HCT116 (cell line): ENCODE measurements at regions not wholly inside any gene's neighbourhood (a gene's known extent, or its start where the extent isn't known, plus 50 kb on each side); places are given as distances from the start of the nearest gene placed in this dataset.

Source experiments
- ATAC-seq: fragments of 200-7000 bp; cut with Tn5 transposase; 2 replicates; pipeline ENCODE4 v1.9.1; 2020; ENCODE audit warnings: mild to moderate bottlenecking, moderate library complexity
- BruUV-seq: library from RNA; stranded (reverse); fragments of 400-500 nt; replicated peaks from 2 replicates; lab custom pipeline; 2021; lab: Mats Ljungman, UMichigan
- CTCF ChIA-PET: fragments of 300-600 bp; sonication (Branson Sonifier 250); formaldehyde crosslinking; loops from one replicate; lab custom pipeline; 2021; ENCODE audit warnings: antibody characterized with exemption; lab: Charles Lee
- POLR2A ChIA-PET: fragments of 300-600, 350-600 bp; sonication (Branson Sonifier 250); formaldehyde crosslinking; loops from one replicate; lab custom pipeline; 2021; ENCODE audit warnings: antibody characterized with exemption; lab: Charles Lee
- RAD21 ChIA-PET, 2 experiments: fragments of 300-600 bp; sonication (Branson Sonifier 250); formaldehyde crosslinking; loops; one replicate each; lab custom pipeline; 2023; ENCODE audit warnings: low total read pairs in 2 of 2; ENCODE audit not compliant: uncharacterized antibody in 2 of 2, unreplicated experiment in 2 of 2, low non-redundant PET in 1 of 2; lab: Charles Lee
- DNase-seq: peaks from one replicate; pipeline ENCODE4 v3.0.0-alpha.2; 2010; ENCODE audit warnings: low read depth, low spot score
- H2AFZ ChIP-seq: fragments of 200-600 bp; shearing (Covaris generic), sonication (generic); 2 replicates; pipeline ENCODE4 v1.6.1; 2017; ENCODE audit warnings: low read depth, mixed run types, mixed read lengths, antibody characterized with exemption, low read length; ENCODE audit not compliant: poor library complexity, severe bottlenecking
- H3K27ac ChIP-seq: 2 replicates; pipeline ENCODE4 v1.5.1; 2012; ENCODE audit warnings: low read depth, low read length
- H3K27me3 ChIP-seq: fragments of 200-600 bp; sonication (generic); 2 replicates; pipeline ENCODE4 v1.6.1; 2016; ENCODE audit warnings: mixed run types, low read length, mixed read lengths; ENCODE audit not compliant: insufficient read depth
- H3K36me3 ChIP-seq, 2 experiments: fragments of 200-500 bp in 1 of 2; fragments of 200-600 bp in 1 of 2; sonication (Bioruptor generic) in 1 of 2; sonication (generic) in 1 of 2; 2 replicates each; pipeline versions ENCODE4 v1.5.1 to v1.6.1; 2014 to 2016; ENCODE audit warnings: low read length in 2 of 2, inconsistent platforms in 1 of 2, mixed read lengths in 1 of 2, mixed run types in 1 of 2; ENCODE audit not compliant: insufficient read depth in 2 of 2, control insufficient read depth in 1 of 2
- H3K4me1 ChIP-seq, 2 experiments: fragments of 200-600 bp in 1 of 2; sonication (generic) in 1 of 2; 2 replicates each; pipeline versions ENCODE4 v1.5.1 to v1.6.1; 2012 to 2017; ENCODE audit warnings: low read length in 2 of 2, inconsistent platforms in 1 of 2, mild to moderate bottlenecking in 1 of 2, mixed read lengths in 1 of 2, mixed run types in 1 of 2, moderate library complexity in 1 of 2; ENCODE audit not compliant: insufficient read depth in 2 of 2, control insufficient read depth in 1 of 2
- H3K4me2 ChIP-seq: fragments of 200-600 bp; sonication (generic); 2 replicates; pipeline ENCODE4 v1.6.1; 2017; ENCODE audit warnings: mixed run types, low read length, mixed read lengths
- H3K4me3 ChIP-seq, 2 experiments: fragments of 200-600 bp in 1 of 2; sonication (generic) in 1 of 2; replicated peaks in 1 of 2; 2 replicates each; pipeline ENCODE4 v1.5.1; 2011 to 2016; ENCODE audit warnings: low read length in 2 of 2, control low read depth in 1 of 2, low read depth in 1 of 2, mild to moderate bottlenecking in 1 of 2, mixed read lengths in 1 of 2, mixed run types in 1 of 2
- H3K79me2 ChIP-seq: fragments of 200-600 bp; sonication (generic); 2 replicates; pipeline ENCODE4 v1.6.1; 2017; ENCODE audit warnings: mild to moderate bottlenecking, mixed run types, low read length, moderate library complexity, mixed read lengths; ENCODE audit not compliant: insufficient read depth
- H3K9ac ChIP-seq: fragments of 200-600 bp; sonication (generic); 2 replicates; pipeline ENCODE4 v1.6.1; 2016; ENCODE audit warnings: low read length, mixed read lengths
- H3K9me2 ChIP-seq: fragments of 200-600 bp; sonication (generic), shearing (Covaris generic); 2 replicates; pipeline ENCODE4 v1.6.1; 2017; ENCODE audit warnings: mixed run types, mild to moderate bottlenecking, moderate library complexity; ENCODE audit not compliant: insufficient read depth
- H3K9me3 ChIP-seq, 2 experiments: fragments of 200-500 bp in 1 of 2; fragments of 200-600 bp in 1 of 2; sonication (Bioruptor generic) in 1 of 2; sonication (generic) in 1 of 2; 2 replicates each; pipeline ENCODE4 v1.6.1; 2014 to 2017; ENCODE audit warnings: low read length in 2 of 2, mixed read lengths in 2 of 2, inconsistent platforms in 1 of 2, low read depth in 1 of 2, mild to moderate bottlenecking in 1 of 2, mixed run types in 1 of 2, moderate library complexity in 1 of 2; ENCODE audit not compliant: control insufficient read depth in 1 of 2, insufficient read depth in 1 of 2
- H4K20me1 ChIP-seq: fragments of 200-600 bp; sonication (generic), shearing (Covaris generic); 2 replicates; pipeline ENCODE4 v1.6.1; 2017; ENCODE audit warnings: mixed run types, mild to moderate bottlenecking, moderate library complexity; ENCODE audit not compliant: insufficient read depth
- ATF3 ChIP-seq: IDR thresholded peaks from 2 replicates; pipeline ENCODE4 v1.6.1; 2012
- CBX3 ChIP-seq: IDR thresholded peaks from 2 replicates; pipeline ENCODE4 v1.6.1; 2012; ENCODE audit warnings: low read depth
- EZH2 ChIP-seq: fragments of 200-600 bp; sonication (generic); IDR thresholded peaks from 2 replicates; pipeline ENCODE4 v1.6.1; 2017; ENCODE audit warnings: antibody characterized with exemption, mixed run types
- EZH2phosphoT487 ChIP-seq: fragments of 200-600 bp; IDR thresholded peaks from 2 replicates; pipeline ENCODE4 v1.6.1; 2018; ENCODE audit warnings: antibody characterized with exemption, borderline replicate concordance
- MAX ChIP-seq: IDR thresholded peaks from 2 replicates; pipeline ENCODE4 v1.6.1; 2012
- POLR2A ChIP-seq: IDR thresholded peaks from 2 replicates; pipeline ENCODE4 v1.7.0; 2011; ENCODE audit warnings: borderline replicate concordance; ENCODE audit not compliant: insufficient read depth, insufficient read length; ENCODE audit errors: extremely low read depth
- POLR2AphosphoS5 ChIP-seq: IDR thresholded peaks from 2 replicates; pipeline ENCODE4 v1.6.1; 2011; ENCODE audit warnings: mild to moderate bottlenecking, low read depth, low read length, moderate library complexity
- RAD21 ChIP-seq: IDR thresholded peaks from 2 replicates; pipeline ENCODE4 v1.6.1; 2012; ENCODE audit warnings: low read depth, mild to moderate bottlenecking
- SP1 ChIP-seq: IDR thresholded peaks from 2 replicates; pipeline ENCODE4 v1.6.1; 2012; ENCODE audit warnings: low read depth
- SRF ChIP-seq: IDR thresholded peaks from 2 replicates; pipeline ENCODE4 v1.6.1; 2012; ENCODE audit warnings: low read depth
- TCF7L2 ChIP-seq: IDR thresholded peaks from 2 replicates; pipeline ENCODE4 v1.7.0; 2011; ENCODE audit warnings: borderline replicate concordance, inconsistent platforms; ENCODE audit not compliant: insufficient read depth, insufficient read length; ENCODE audit errors: extremely low read depth
- ZBTB33 ChIP-seq: IDR thresholded peaks from 2 replicates; pipeline ENCODE4 v1.6.1; 2011; ENCODE audit warnings: mild to moderate bottlenecking, low read length, moderate library complexity; ENCODE audit not compliant: insufficient replicate concordance; ENCODE audit errors: extremely low read depth
- ZFX ChIP-seq: fragments of 450-650 bp; IDR thresholded peaks from 2 replicates; pipeline ENCODE4 v1.6.1; 2017
- ZNF274 ChIP-seq: fragments of 200-500 bp; sonication (Bioruptor generic); IDR thresholded peaks from 2 replicates; pipeline ENCODE4 v1.6.1; 2014; ENCODE audit warnings: mild to moderate bottlenecking, low read depth, low read length, inconsistent platforms
- intact Hi-C: fragments of 100-400 bp; cut with micrococcal nuclease; formaldehyde crosslinking; loops from 2 replicates; pipeline ENCODE4 v1.10.0; 2022

- no peaks in the 10 kb centered on the region for H3K79me2 ChIP-seq
- POLR2A ChIA-PET, result no interaction called here
- no peaks in the 10 kb centered on the region for H3K9me2 ChIP-seq
- intact Hi-C loops, result no loop called here
- H3K4me3 ChIP-seq, result no peak overlapping the region
- H3K4me2 ChIP-seq, result no peak overlapping the region
- no peak for ATAC-seq
- H3K9ac ChIP-seq, result no peak overlapping the region
- no peaks in the 10 kb centered on the region for H3K27me3 ChIP-seq
- DNase-seq, result no peak
- H3K9me3 ChIP-seq, result peaks cover 13 to 25% of the 10 kb centered on the region in 2 experiments; a peak in 2 of 4 replicates
- TF ChIP-seq ZNF274 (no peak), EZH2 (no peak), ATF3 (no peak), ZBTB33 (no peak)
- RAD21 ChIA-PET, result no interaction called here
- CTCF ChIA-PET, result no interaction called here
- H2AFZ ChIP-seq, result no peak overlapping the region
- no TSS peak for BruUV-seq
- H4K20me1 ChIP-seq, result no peaks in the 10 kb centered on the region
- no peaks in the 10 kb centered on the region for H3K36me3 ChIP-seq
- H3K4me1 ChIP-seq, result no peaks in the 10 kb centered on the region
- no peak overlapping the region for H3K27ac ChIP-seq
Measured at GRCh38 chr15:47824147-47824546, 106.8 kb downstream of the SEMA6D start.

- no peaks in the 10 kb centered on the region for H3K9me2 ChIP-seq
- no TSS peak for BruUV-seq
- no peaks in the 10 kb centered on the region for H3K27me3 ChIP-seq
- H3K9me3 ChIP-seq, result peaks cover 8 to 21% of the 10 kb centered on the region in 2 experiments; a peak in 2 of 4 replicates
- no peak overlapping the region for H3K9ac ChIP-seq
- H4K20me1 ChIP-seq, result no peaks in the 10 kb centered on the region
- DNase-seq, result no peak
- H3K4me3 ChIP-seq, result no peak overlapping the region
- POLR2A ChIA-PET, result no interaction called here
- H2AFZ ChIP-seq, result no peak overlapping the region
- no peaks in the 10 kb centered on the region for H3K36me3 ChIP-seq
- CTCF ChIA-PET, result no interaction called here
- H3K79me2 ChIP-seq, result no peaks in the 10 kb centered on the region
- H3K4me2 ChIP-seq, result no peak overlapping the region
- ATAC-seq, result no peak
- no peak overlapping the region for H3K27ac ChIP-seq
- RAD21 ChIA-PET, result no interaction called here
- H3K4me1 ChIP-seq, result no peaks in the 10 kb centered on the region
- intact Hi-C loops, result no loop called here
- no peak for TF ChIP-seq EZH2phosphoT487
- TF ChIP-seq TCF7L2, result no peak
- TF ChIP-seq SP1, result no peak
- TF ChIP-seq CBX3, result no peak
- TF ChIP-seq ZBTB33, result no peak
- no peak for TF ChIP-seq ZNF274
- TF ChIP-seq RAD21, result no peak
- no peak for TF ChIP-seq POLR2AphosphoS5
- no peak for TF ChIP-seq POLR2A
- TF ChIP-seq SRF, result no peak
- no peak for TF ChIP-seq ZFX
- no peak for TF ChIP-seq ATF3
- TF ChIP-seq MAX, result no peak
Measured at GRCh38 chr15:47829667-47830066, 112.4 kb downstream of the SEMA6D start.
